Stomach (tissue), 8 donors: ENCODE measurements at regions not wholly inside any gene's neighbourhood (a gene's known extent, or its start where the extent isn't known, plus 50 kb on each side); places are given as distances from the start of the nearest gene placed in this dataset.

ENCODE experiments used
- DNase-seq, 2 donors: peaks; one replicate each; pipeline versions ENCODE4 v3.0.0 to v3.0.0-alpha.2; 2013 to 2019
- H3K27ac ChIP-seq, 5 donors: fragments of 200-600 bp in 4 of 5; sonication (generic) in 4 of 5; one replicate each; pipeline ENCODE4 v1.5.1; 2013 to 2019; ENCODE audit warnings: mild to moderate bottlenecking in 1 of 5, moderate library complexity in 1 of 5
- H3K27me3 ChIP-seq, 3 donors: fragments of 200-600 bp; sonication (generic); one replicate each; pipeline ENCODE4 v1.5.1; 2017 to 2019; ENCODE audit warnings: mixed run types in 1 of 3
- H3K36me3 ChIP-seq, 4 donors: fragments of 200-600 bp; sonication (generic); 1 replicate in 3 of 4; 2 replicates in 1 of 4; pipeline ENCODE4 v1.5.1; 2016 to 2019
- H3K4me1 ChIP-seq, 4 donors: fragments of 200-600 bp; sonication (generic); one replicate each; pipeline ENCODE4 v1.5.1; 2016 to 2019
- H3K4me3 ChIP-seq, 4 donors: fragments of 200-600 bp; sonication (generic) in 3 of 4; one replicate each; pipeline ENCODE4 v1.5.1; 2016 to 2019; ENCODE audit warnings: mild to moderate bottlenecking in 1 of 4
- H3K9me3 ChIP-seq, 4 donors: fragments of 200-600 bp; sonication (generic); one replicate each; pipeline ENCODE4 v1.5.1; 2016 to 2019
- CTCF ChIP-seq, 7 experiments: fragments of 450-650 bp in 4 of 7; fragments of 200-600 bp in 3 of 7; sonication (generic) in 3 of 7; IDR thresholded peaks; one replicate each; pipeline ENCODE4 v1.5.1; 2016 to 2019; ENCODE audit warnings: antibody characterized with exemption in 7 of 7, control low read depth in 2 of 7, mild to moderate bottlenecking in 1 of 7
- EP300 ChIP-seq: sonication (generic); formaldehyde crosslinking; IDR thresholded peaks from one replicate; pipeline ENCODE4 v1.6.1; 2017; ENCODE audit warnings: antibody characterized with exemption
- POLR2A ChIP-seq, 4 donors: fragments of 450-650 bp; IDR thresholded peaks; one replicate each; pipeline ENCODE4 v1.6.1; 2016; ENCODE audit warnings: antibody characterized with exemption in 4 of 4, control low read depth in 2 of 4, mild to moderate bottlenecking in 1 of 4, moderate library complexity in 1 of 4
- POLR2AphosphoS5 ChIP-seq, 3 donors: sonication (generic); formaldehyde crosslinking; IDR thresholded peaks; one replicate each; pipeline ENCODE4 v1.6.1; 2016; ENCODE audit warnings: antibody characterized with exemption in 3 of 3
- whole genome bisulfite sequencing, 5 donors: extraction: QIAGEN DNeasy Blood & Tissue Kit in 3 of 5; methylation state at CpG; one replicate each; pipeline versions ENCODE4 v1.1.5 to v1.1.7; 2013 to 2018; 5-methylcytosine and 5-hydroxymethylcytosine counted together
- intact Hi-C: fragments of 100-400 bp; cut with DNase I; formaldehyde crosslinking; loops from one replicate; pipeline ENCODE4 v1.15.1; 2023; ENCODE audit warnings: low total_unique reads
- donor health status: healthy with polysubstance abuse.
- donor health status: Bipolar disorder and iron deficiency.
- donor health status: healthy.

- intact Hi-C loops: no loop called here
- no peak overlapping the region for H3K27ac ChIP-seq
- no peak overlapping the region for H3K4me3 ChIP-seq
- WGBS, 5 donors: 23 to 31% (median 30%) methylated on average over 5 of the region's 5 CpGs
- no peaks in the 10 kb centered on the region for H3K9me3 ChIP-seq
- no peaks in the 10 kb centered on the region for H3K4me1 ChIP-seq
- H3K36me3 ChIP-seq: no peaks in the 10 kb centered on the region
- peaks cover 0 to 14% (median 0%) of the 10 kb centered on the region in 3 donors for H3K27me3 ChIP-seq
- TF ChIP-seq CTCF (IDR thresholded peaks at IDR 0.05): no peak
- DNase-seq: no peak
Observed at GRCh38 chr20:41769592-41770018, 151.4 kb upstream of the CHD6 start.

GRCh38 chr20:41750137-41750536, 132.0 kb upstream of the CHD6 start:
- H3K4me3 ChIP-seq: no peak overlapping the region
- TF ChIP-seq POLR2AphosphoS5 (IDR thresholded peaks at IDR 0.05): no peak
- TF ChIP-seq EP300: no peak
- no peak for TF ChIP-seq CTCF (IDR thresholded peaks at IDR 0.05)
- TF ChIP-seq POLR2A (IDR thresholded peaks at IDR 0.05): no peak
- intact Hi-C loops: no loop called here
- no peaks in the 10 kb centered on the region for H3K36me3 ChIP-seq
- peaks cover 0 to 17% (median 5%) of the 10 kb centered on the region in 3 donors for H3K27me3 ChIP-seq
- DNase-seq: no peak
- H3K4me1 ChIP-seq: no peaks in the 10 kb centered on the region
- no peak overlapping the region for H3K27ac ChIP-seq
- H3K9me3 ChIP-seq: peaks cover 0 to 4% (median 0%) of the 10 kb centered on the region in 4 donors
- WGBS, 5 donors: 75 to 88% (median 78%) methylated on average over 4 to 5 of the region's 5 CpGs

GRCh38 chr20:41748756-41749582, 130.8 kb upstream of the CHD6 start:
- H3K9me3 ChIP-seq: peaks cover 0 to 4% (median 0%) of the 10 kb centered on the region in 4 donors

GRCh38 chr20:41748051-41748450, 129.9 kb upstream of the CHD6 start:
- peaks cover 0 to 17% (median 5%) of the 10 kb centered on the region in 3 donors for H3K27me3 ChIP-seq
- DNase-seq: no peak
- no peaks in the 10 kb centered on the region for H3K36me3 ChIP-seq
- TF ChIP-seq EP300 (no peak), CTCF (IDR thresholded peaks at IDR 0.05) (no peak), POLR2AphosphoS5 (IDR thresholded peaks at IDR 0.05) (no peak), POLR2A (IDR thresholded peaks at IDR 0.05) (no peak)
- no peaks in the 10 kb centered on the region for H3K4me1 ChIP-seq
- 55 to 82% (median 77%) methylated on average over 3 to 4 of the region's 4 CpGs for WGBS, 5 donors
- no peak overlapping the region for H3K4me3 ChIP-seq
- no peak overlapping the region for H3K27ac ChIP-seq
- intact Hi-C loops: loop anchor here (10.0 kb wide), 1 partner anchor 1437 kb away; the partner anchor contains the start of gene PTPRT
- H3K9me3 ChIP-seq: peaks cover 0 to 4% (median 0%) of the 10 kb centered on the region in 4 donors

More at GRCh38 chr20:41748756-41749582, 130.8 kb upstream of the CHD6 start:
- 72 to 83% (median 80%) methylated on average over 6 to 7 of the region's 7 CpGs for WGBS, 5 donors
- no peaks in the 10 kb centered on the region for H3K4me1 ChIP-seq
- H3K4me3 ChIP-seq: no peak overlapping the region
- intact Hi-C loops: loop anchor here (10.0 kb wide), 1 partner anchor 1436 kb away; the partner anchor contains the start of gene PTPRT
- peaks cover 0 to 17% (median 5%) of the 10 kb centered on the region in 3 donors for H3K27me3 ChIP-seq
- H3K36me3 ChIP-seq: no peaks in the 10 kb centered on the region
- no peak for DNase-seq
- H3K27ac ChIP-seq: no peak overlapping the region
- no peak for TF ChIP-seq EP300
- TF ChIP-seq POLR2AphosphoS5 (IDR thresholded peaks at IDR 0.05): no peak

GRCh38 chr20:41747226-41747625, 129.0 kb upstream of the CHD6 start:
- Histone ChIP-seq H3K4me1 (no peaks in the 10 kb centered on the region), H3K9me3 (peaks cover 0 to 4% (median 0%) of the 10 kb centered on the region in 4 donors), H3K27me3 (peaks cover 0 to 17% (median 5%) of the 10 kb centered on the region in 3 donors), H3K27ac (no peak overlapping the region), H3K36me3 (no peaks in the 10 kb centered on the region), H3K4me3 (no peak overlapping the region)
- no peak for DNase-seq
- no peak for TF ChIP-seq POLR2A (IDR thresholded peaks at IDR 0.05)
- no peak for TF ChIP-seq CTCF (IDR thresholded peaks at IDR 0.05)
- TF ChIP-seq POLR2AphosphoS5 (IDR thresholded peaks at IDR 0.05): no peak
- TF ChIP-seq EP300: no peak
- intact Hi-C loops: loop anchor here (10.0 kb wide), 1 partner anchor 1438 kb away; the partner anchor contains the start of gene PTPRT
